H1 (cell line): ENCODE measurements at regions not wholly inside any gene's neighbourhood (a gene's known extent, or its start where the extent isn't known, plus 50 kb on each side); places are given as distances from the start of the nearest gene placed in this dataset.

Source experiments
- CTCF ChIA-PET: fragments of 300-600 bp; sonication (Branson Sonifier 250); formaldehyde crosslinking; loops from one replicate; lab custom pipeline; 2021; ENCODE audit not compliant: partially characterized antibody; lab: Charles Lee
- POLR2A ChIA-PET: fragments of 300-600 bp; sonication (Branson Sonifier 250); formaldehyde crosslinking; loops from one replicate; lab custom pipeline; 2021; ENCODE audit warnings: inconsistent platforms; ENCODE audit not compliant: partially characterized antibody; lab: Charles Lee
- DNase-seq, 2 experiments: peaks; one replicate each; pipeline versions ENCODE4 v3.0.0 to v3.0.0-alpha.2; 2010 to 2022; ENCODE audit warnings: low spot score in 2 of 2, low read depth in 1 of 2, mixed read lengths in 1 of 2
- FAIRE-seq: peaks from 2 replicates; lab custom pipeline; 2011; peaks lifted over from hg19 to GRCh38; lab: Jason Lieb, UNC
- H2AFZ ChIP-seq: 2 replicates; pipeline ENCODE4 v1.8.1; 2012; ENCODE audit warnings: low read length, inconsistent platforms
- H2AK5ac ChIP-seq: 2 replicates; pipeline ENCODE4 v1.6.1; 2013; ENCODE audit warnings: low read depth, low read length
- H2BK120ac ChIP-seq: replicated peaks from 2 replicates; pipeline ENCODE3; 2013; ENCODE audit warnings: low read depth, low read length, inconsistent platforms
- H2BK12ac ChIP-seq: 2 replicates; pipeline ENCODE4 v1.6.1; 2013; ENCODE audit warnings: low read depth, low read length
- H2BK15ac ChIP-seq: 2 replicates; pipeline ENCODE4 v1.6.1; 2013; ENCODE audit warnings: low read length
- H2BK20ac ChIP-seq: 2 replicates; pipeline ENCODE4 v1.6.1; 2013; ENCODE audit warnings: low read length
- H2BK5ac ChIP-seq: 2 replicates; pipeline ENCODE4 v1.6.1; 2013; ENCODE audit warnings: low read depth, low read length
- H3K14ac ChIP-seq: 2 replicates; pipeline ENCODE4 v1.6.1; 2013; ENCODE audit warnings: inconsistent platforms; ENCODE audit not compliant: insufficient read length
- H3K18ac ChIP-seq: 2 replicates; pipeline ENCODE4 v1.6.1; 2013; ENCODE audit warnings: low read length; ENCODE audit errors: extremely low read depth
- H3K23ac ChIP-seq: 2 replicates; pipeline ENCODE4 v1.6.1; 2013; ENCODE audit warnings: inconsistent platforms; ENCODE audit not compliant: insufficient read length
- H3K23me2 ChIP-seq: 2 replicates; pipeline ENCODE4 v1.6.1; 2013; ENCODE audit warnings: low read depth, low read length
- H3K27ac ChIP-seq: 2 replicates; pipeline ENCODE4 v1.6.1; 2011; ENCODE audit warnings: low read depth, low read length, inconsistent platforms
- H3K27me3 ChIP-seq, 4 experiments: replicated peaks in 1 of 4; 1 replicate in 1 of 4; 2 replicates in 3 of 4; pipeline versions ENCODE4 v1.6.1 to v1.8.1; 2011 to 2013; ENCODE audit warnings: low read length in 3 of 4, mild to moderate bottlenecking in 3 of 4, inconsistent platforms in 2 of 4, mixed read lengths in 2 of 4, moderate library complexity in 1 of 4; ENCODE audit not compliant: control insufficient read depth in 3 of 4, insufficient read depth in 3 of 4; ENCODE audit errors: extremely low read depth in 1 of 4
- H3K36me3 ChIP-seq, 4 experiments: 2 replicates each; pipeline versions ENCODE4 v1.6.1 to v1.8.1; 2011 to 2013; ENCODE audit warnings: mild to moderate bottlenecking in 4 of 4, low read length in 3 of 4, moderate library complexity in 2 of 4, control low read depth in 1 of 4, inconsistent platforms in 1 of 4; ENCODE audit not compliant: insufficient read depth in 4 of 4, control insufficient read depth in 2 of 4
- H3K4ac ChIP-seq: replicated peaks from 2 replicates; pipeline ENCODE3; 2013; ENCODE audit warnings: low read length, low read depth, mixed read lengths, inconsistent platforms; ENCODE audit not compliant: insufficient read length
- H3K4me1 ChIP-seq, 4 experiments: replicated peaks in 1 of 4; 1 replicate in 1 of 4; 2 replicates in 3 of 4; pipeline versions ENCODE4 v1.6.1 to v1.8.1; 2011 to 2013; ENCODE audit warnings: low read length in 3 of 4, inconsistent platforms in 2 of 4, mixed read lengths in 1 of 4; ENCODE audit not compliant: insufficient read depth in 4 of 4, control insufficient read depth in 3 of 4
- H3K4me2 ChIP-seq, 2 experiments: 2 replicates each; pipeline versions ENCODE4 v1.6.1 to v1.8.1; 2011 to 2013; ENCODE audit warnings: low read depth in 2 of 2, low read length in 2 of 2, control low read depth in 1 of 2, inconsistent platforms in 1 of 2, mild to moderate bottlenecking in 1 of 2; ENCODE audit not compliant: insufficient read depth in 1 of 2
- H3K4me3 ChIP-seq, 4 experiments: fragments of 200-600, 300-600 bp in 1 of 4; sonication (generic), shearing (Covaris generic), sonication (Bioruptor Twin) in 1 of 4; 2 replicates each; pipeline versions ENCODE4 v1.5.1 to v1.8.1; 2011 to 2016; ENCODE audit warnings: low read length in 4 of 4, low read depth in 3 of 4, control low read depth in 2 of 4, inconsistent platforms in 2 of 4, mild to moderate bottlenecking in 2 of 4, mixed read lengths in 1 of 4, moderate library complexity in 1 of 4; ENCODE audit not compliant: insufficient read depth in 2 of 4; ENCODE audit errors: extremely low read depth in 1 of 4
- H3K56ac ChIP-seq: replicated peaks from 2 replicates; pipeline ENCODE3; 2013; ENCODE audit warnings: low read depth, mild to moderate bottlenecking, mixed read lengths, low read length, inconsistent platforms; ENCODE audit not compliant: insufficient read length
- H3K79me1 ChIP-seq: 2 replicates; pipeline ENCODE4 v1.6.1; 2013; ENCODE audit warnings: low read depth, low read length, control low read depth
- H3K79me2 ChIP-seq, 2 experiments: 2 replicates each; pipeline versions ENCODE4 v1.6.1 to v1.8.1; 2012 to 2013; ENCODE audit warnings: low read length in 2 of 2, mild to moderate bottlenecking in 2 of 2, inconsistent platforms in 1 of 2; ENCODE audit not compliant: insufficient read depth in 2 of 2, control insufficient read depth in 1 of 2
- H3K9ac ChIP-seq, 4 experiments: replicated peaks in 1 of 4; 1 replicate in 1 of 4; 2 replicates in 3 of 4; pipeline versions ENCODE4 v1.6.1 to v1.8.1; 2011 to 2013; ENCODE audit warnings: low read depth in 3 of 4, low read length in 3 of 4, control low read depth in 2 of 4, mild to moderate bottlenecking in 2 of 4, moderate library complexity in 2 of 4, inconsistent platforms in 1 of 4; ENCODE audit errors: extremely low read depth in 1 of 4
- H3K9me3 ChIP-seq, 2 experiments: 2 replicates each; pipeline versions ENCODE4 v1.6.1 to v1.8.1; 2012 to 2013; ENCODE audit warnings: mild to moderate bottlenecking in 2 of 2, moderate library complexity in 2 of 2, control low read depth in 1 of 2, inconsistent platforms in 1 of 2, low read depth in 1 of 2, low read length in 1 of 2, mixed read lengths in 1 of 2; ENCODE audit not compliant: insufficient read depth in 2 of 2
- H4K20me1 ChIP-seq, 2 experiments: replicated peaks in 1 of 2; 2 replicates each; pipeline versions ENCODE3 to v1.8.1; 2011 to 2013; ENCODE audit warnings: inconsistent platforms in 2 of 2, low read length in 2 of 2, mild to moderate bottlenecking in 1 of 2; ENCODE audit not compliant: insufficient read depth in 2 of 2, control insufficient read depth in 1 of 2
- H4K5ac ChIP-seq: 2 replicates; pipeline ENCODE4 v1.6.1; 2013; ENCODE audit warnings: low read length, low read depth, mixed read lengths, inconsistent platforms; ENCODE audit not compliant: insufficient read length
- H4K8ac ChIP-seq: 2 replicates; pipeline ENCODE4 v1.8.0; 2013; ENCODE audit warnings: mild to moderate bottlenecking, moderate library complexity, low read length, inconsistent platforms; ENCODE audit not compliant: insufficient read depth; ENCODE audit errors: extremely low read depth
- H4K91ac ChIP-seq: replicated peaks from 2 replicates; pipeline ENCODE3; 2013; ENCODE audit warnings: low read length, mixed read lengths, inconsistent platforms; ENCODE audit not compliant: insufficient read length
- E2F6 ChIP-seq: IDR thresholded peaks from 2 replicates; pipeline ENCODE4 v1.6.1; 2012; ENCODE audit warnings: inconsistent platforms
- HDAC2 ChIP-seq, 2 experiments: fragments of 300-600 bp in 1 of 2; sonication (generic) in 1 of 2; IDR thresholded peaks; 2 replicates each; pipeline ENCODE4 v1.6.1; 2011 to 2012; ENCODE audit warnings: low read depth in 2 of 2, low read length in 2 of 2, mild to moderate bottlenecking in 2 of 2, moderate library complexity in 2 of 2, borderline replicate concordance in 1 of 2, inconsistent platforms in 1 of 2
- PHF8 ChIP-seq: fragments of 200-600 bp; sonication (generic); conservative IDR thresholded peaks from 2 replicates; pipeline ENCODE4 v1.7.1; 2012; ENCODE audit warnings: low read depth, mild to moderate bottlenecking, inconsistent platforms, low read length, moderate library complexity
- POU5F1 ChIP-seq: IDR thresholded peaks from 2 replicates; pipeline ENCODE4 v1.6.1; 2011; ENCODE audit warnings: low read depth, mild to moderate bottlenecking, low read length, moderate library complexity
- TAF1 ChIP-seq: IDR thresholded peaks from 2 replicates; pipeline ENCODE4 v1.6.1; 2011; ENCODE audit warnings: mild to moderate bottlenecking, low read depth, low read length

GRCh38 chr12:40584763-40585162 lies 107.5 kb upstream of the CNTN1 start (continued):
- no peak for TF ChIP-seq POU5F1
- TF ChIP-seq PHF8: no peak

DNA sequence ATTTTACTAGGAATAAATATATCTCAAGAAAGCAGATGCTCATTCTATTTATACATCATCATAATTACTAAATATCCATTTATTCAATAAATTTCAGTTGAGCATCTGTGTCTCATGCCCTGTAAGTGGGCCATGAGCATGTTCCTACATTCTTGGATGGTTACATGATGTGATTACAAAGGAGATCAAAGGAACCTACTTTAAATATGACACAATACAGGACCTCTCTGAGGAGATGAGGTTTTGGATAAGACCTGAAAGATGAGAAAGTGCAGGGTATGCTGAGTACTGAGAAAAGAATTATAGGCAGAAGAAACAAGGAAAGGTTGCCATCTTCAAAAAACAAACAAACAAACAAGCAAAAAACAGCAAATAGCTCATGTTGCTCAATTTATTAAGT lies 105.4 kb upstream of the CNTN1 start:
- Histone ChIP-seq H2AK5ac (no peak overlapping the region), H2AFZ (no peak overlapping the region), H2BK15ac (no peak overlapping the region), H4K91ac (no peak overlapping the region), H3K27ac (no peak overlapping the region), H2BK120ac (no peak overlapping the region), H3K9me3 (peaks cover 14 to 27% of the 10 kb centered on the region in 2 experiments), H3K79me2 (no peaks in the 10 kb centered on the region), H3K4me1 (no peaks in the 10 kb centered on the region), H2BK20ac (no peak overlapping the region), H2BK12ac (no peak overlapping the region), H3K27me3 (no peaks in the 10 kb centered on the region), H3K23ac (no peak overlapping the region), H3K79me1 (no peaks in the 10 kb centered on the region), H3K4me2 (no peak overlapping the region), H3K23me2 (no peaks in the 10 kb centered on the region), H4K8ac (no peak overlapping the region), H3K9ac (no peak overlapping the region), H4K20me1 (no peaks in the 10 kb centered on the region), H3K56ac (no peak overlapping the region), H3K18ac (no peak overlapping the region), H3K4me3 (no peak overlapping the region), H4K5ac (no peak overlapping the region), H3K36me3 (no peaks in the 10 kb centered on the region), H3K4ac (no peak overlapping the region), H3K14ac (no peak overlapping the region), H2BK5ac (no peak overlapping the region)
- ChIA-PET CTCF (no interaction called here), POLR2A (no interaction called here)
- FAIRE-seq: no peak
- DNase-seq: no peak
- TF ChIP-seq HDAC2 (IDR thresholded peaks at IDR 0.05; ENCODE audit: borderline replicate concordance in 1 of 2, low read depth in 2 of 2, low read length in 2 of 2): no peak
- no peak for TF ChIP-seq PHF8
- TF ChIP-seq TAF1: no peak
- no peak for TF ChIP-seq E2F6
